HK-2 (cell line): ENCODE measurements at regions not wholly inside any gene's neighbourhood (a gene's known extent, or its start where the extent isn't known, plus 50 kb on each side); places are given as distances from the start of the nearest gene placed in this dataset.

Experiments
- DNase-seq: peaks from one replicate; pipeline ENCODE4 v3.0.0-alpha.2; 2018; ENCODE audit not compliant: unreplicated experiment

GRCh38 chr5:24850926-24851486 lies 206.2 kb upstream of the CDH10 start:
- no peak for DNase-seq

- no peak for DNase-seq
Measured at GRCh38 chr5:24849210-24849609, 204.4 kb upstream of the CDH10 start.

- DNase-seq, result no peak
Measured at GRCh38 chr5:24831989-24832388, 187.2 kb upstream of the CDH10 start.

- DNase-seq, result no peak
Measured at GRCh38 chr5:24823625-24824024, 178.8 kb upstream of the CDH10 start.

GRCh38 chr5:24819841-24820240 lies 175.1 kb upstream of the CDH10 start:
- no peak for DNase-seq

GRCh38 chr5:24817966-24818365 lies 173.2 kb upstream of the CDH10 start:
- DNase-seq, result no peak

GRCh38 chr5:24816206-24816605 lies 171.4 kb upstream of the CDH10 start:
- DNase-seq, result no peak

- no peak for DNase-seq
Measured at GRCh38 chr5:24805230-24805629, 160.5 kb upstream of the CDH10 start.

GRCh38 chr5:24804221-24804681 lies 159.5 kb upstream of the CDH10 start:
- DNase-seq, result no peak

GRCh38 chr5:24791326-24791725 lies 146.5 kb upstream of the CDH10 start:
- no peak for DNase-seq

- no peak for DNase-seq
Measured at GRCh38 chr5:24789611-24790351, 145.0 kb upstream of the CDH10 start.

GRCh38 chr5:24788829-24789514 lies 144.2 kb upstream of the CDH10 start:
- no peak for DNase-seq

GRCh38 chr5:24786108-24786507 lies 141.3 kb upstream of the CDH10 start:
- DNase-seq, result no peak

GRCh38 chr5:24783596-24783995 lies 138.8 kb upstream of the CDH10 start:
- DNase-seq, result no peak

- DNase-seq, result no peak
Measured at GRCh38 chr5:24777392-24777791, 132.6 kb upstream of the CDH10 start.

GRCh38 chr5:24773261-24773660 lies 128.5 kb upstream of the CDH10 start:
- no peak for DNase-seq

- no peak for DNase-seq
Measured at GRCh38 chr5:24767086-24767485, 122.3 kb upstream of the CDH10 start.

- no peak for DNase-seq
Measured at GRCh38 chr5:24765219-24765618, 120.4 kb upstream of the CDH10 start.

GRCh38 chr5:24750355-24750754 lies 105.6 kb upstream of the CDH10 start:
- no peak for DNase-seq

- no peak for DNase-seq
Measured at GRCh38 chr5:24749701-24750100, 104.9 kb upstream of the CDH10 start.

- DNase-seq, result no peak
Measured at GRCh38 chr5:24747327-24747726, 102.5 kb upstream of the CDH10 start.

- no peak for DNase-seq
Measured at GRCh38 chr5:24742334-24742733, 97.6 kb upstream of the CDH10 start.

GRCh38 chr5:24737163-24737562 lies 92.4 kb upstream of the CDH10 start:
- DNase-seq, result no peak
